H9 (cell line): ENCODE measurements at regions not wholly inside any gene's neighbourhood (a gene's known extent, or its start where the extent isn't known, plus 50 kb on each side); places are given as distances from the start of the nearest gene placed in this dataset.

ENCODE experiments used
- DNase-seq: peaks from one replicate; pipeline ENCODE4 v3.0.0-alpha.2; 2017
- H2AFZ ChIP-seq: one replicate; pipeline ENCODE4 v1.6.1; 2013; ENCODE audit warnings: mild to moderate bottlenecking, low read length, control low read depth, moderate library complexity
- H2AK5ac ChIP-seq: 2 replicates; pipeline ENCODE4 v1.6.1; 2013; ENCODE audit warnings: low read length, control low read depth, mixed read lengths; ENCODE audit not compliant: insufficient read length
- H2BK120ac ChIP-seq: one replicate; pipeline ENCODE4 v1.6.1; 2013; ENCODE audit warnings: low read depth, mild to moderate bottlenecking, low read length, control low read depth, inconsistent platforms; ENCODE audit not compliant: poor library complexity, severe bottlenecking
- H2BK12ac ChIP-seq: 2 replicates; pipeline ENCODE4 v1.6.1; 2013; ENCODE audit warnings: low read length, control low read depth, mixed read lengths, low read depth; ENCODE audit not compliant: insufficient read length
- H2BK15ac ChIP-seq: 2 replicates; pipeline ENCODE4 v1.6.1; 2013; ENCODE audit warnings: low read depth, low read length, control low read depth
- H2BK20ac ChIP-seq: one replicate; pipeline ENCODE4 v1.6.1; 2013; ENCODE audit warnings: low read depth, mild to moderate bottlenecking, low read length, control low read depth, inconsistent platforms; ENCODE audit not compliant: poor library complexity, severe bottlenecking
- H2BK5ac ChIP-seq: 2 replicates; pipeline ENCODE4 v1.6.1; 2013; ENCODE audit warnings: low read length, control low read depth, mixed read lengths; ENCODE audit not compliant: insufficient read length
- H3K14ac ChIP-seq: 2 replicates; pipeline ENCODE4 v1.6.1; 2013; ENCODE audit warnings: low read length, control low read depth; ENCODE audit not compliant: insufficient read depth
- H3K18ac ChIP-seq: 2 replicates; pipeline ENCODE4 v1.6.1; 2013; ENCODE audit warnings: low read depth, mild to moderate bottlenecking, mixed read lengths, low read length, control low read depth; ENCODE audit not compliant: insufficient read length
- H3K23ac ChIP-seq: 2 replicates; pipeline ENCODE4 v1.6.1; 2013; ENCODE audit warnings: low read length, control low read depth, mixed read lengths, low read depth; ENCODE audit not compliant: insufficient read length
- H3K23me2 ChIP-seq: 2 replicates; pipeline ENCODE4 v1.6.1; 2013; ENCODE audit warnings: low read depth, mild to moderate bottlenecking, mixed read lengths, low read length, control low read depth; ENCODE audit not compliant: insufficient read length, poor library complexity, severe bottlenecking
- H3K27ac ChIP-seq: 2 replicates; pipeline ENCODE4 v1.5.1; 2013; ENCODE audit warnings: low read length, control low read depth, mixed read lengths, low read depth; ENCODE audit not compliant: insufficient read length
- H3K27me3 ChIP-seq: 2 replicates; pipeline ENCODE4 v1.6.1; 2013; ENCODE audit warnings: low read length, control low read depth, inconsistent platforms; ENCODE audit not compliant: insufficient read depth
- H3K4ac ChIP-seq: 2 replicates; pipeline ENCODE4 v1.6.1; 2013; ENCODE audit warnings: low read depth, mild to moderate bottlenecking, control low read depth, inconsistent platforms, low read length, moderate library complexity
- H3K4me1 ChIP-seq: 2 replicates; pipeline ENCODE4 v1.6.1; 2013; ENCODE audit warnings: low read length, control low read depth, inconsistent platforms; ENCODE audit not compliant: insufficient read depth
- H3K4me2 ChIP-seq: 2 replicates; pipeline ENCODE4 v1.6.1; 2013; ENCODE audit warnings: low read length, control low read depth, mixed read lengths; ENCODE audit not compliant: insufficient read length, insufficient read depth
- H3K56ac ChIP-seq: 2 replicates; pipeline ENCODE4 v1.6.1; 2013; ENCODE audit warnings: low read depth, mild to moderate bottlenecking, mixed read lengths, low read length, control low read depth; ENCODE audit not compliant: insufficient read length
- H3K79me1 ChIP-seq: 2 replicates; pipeline ENCODE4 v1.6.1; 2013; ENCODE audit warnings: low read depth, mild to moderate bottlenecking, moderate library complexity, low read length, control low read depth, inconsistent platforms; ENCODE audit not compliant: insufficient read depth, poor library complexity, severe bottlenecking
- H3K79me2 ChIP-seq: 2 replicates; pipeline ENCODE4 v1.6.1; 2013; ENCODE audit warnings: low read length, control low read depth, inconsistent platforms; ENCODE audit not compliant: insufficient read depth
- H3K9ac ChIP-seq: 2 replicates; pipeline ENCODE4 v1.6.1; 2013; ENCODE audit warnings: low read length, control low read depth, mixed read lengths; ENCODE audit not compliant: insufficient read length; ENCODE audit errors: extremely low read depth
- H3K9me3 ChIP-seq: one replicate; pipeline ENCODE4 v1.6.1; 2013; ENCODE audit warnings: low read depth, low read length, inconsistent platforms; ENCODE audit not compliant: control insufficient read depth
- H3T11ph ChIP-seq: one replicate; pipeline ENCODE4 v1.6.1; 2013; ENCODE audit warnings: mild to moderate bottlenecking, low read length, control low read depth, inconsistent platforms
- H4K20me1 ChIP-seq: one replicate; pipeline ENCODE4 v1.6.1; 2013; ENCODE audit not compliant: control insufficient read depth, insufficient read length, insufficient read depth
- H4K5ac ChIP-seq: 2 replicates; pipeline ENCODE4 v1.6.1; 2013; ENCODE audit warnings: low read depth, mild to moderate bottlenecking, mixed read lengths, low read length, control low read depth; ENCODE audit not compliant: insufficient read length
- H4K8ac ChIP-seq: replicated peaks from 2 replicates; pipeline ENCODE4 v1.6.1; 2013; ENCODE audit warnings: low read length, control low read depth, mixed read lengths, low read depth; ENCODE audit not compliant: insufficient read length
- H4K91ac ChIP-seq: 2 replicates; pipeline ENCODE4 v1.6.1; 2013; ENCODE audit warnings: low read depth, mild to moderate bottlenecking, moderate library complexity, mixed read lengths, low read length, control low read depth; ENCODE audit not compliant: insufficient read length
- H3K27ac Mint-ChIP-seq, 3 experiments: 2 replicates in 2 of 3; 3 replicates in 1 of 3; pipeline ENCODE4 v1.8.0; 2020 to 2021; ENCODE audit warnings: mixed read lengths in 3 of 3, mild to moderate bottlenecking in 1 of 3, moderate library complexity in 1 of 3
- H3K27me3 Mint-ChIP-seq: 2 replicates; pipeline ENCODE4 v1.8.0; 2021; ENCODE audit warnings: low read depth, mild to moderate bottlenecking, moderate library complexity, mixed read lengths
- H3K36me3 Mint-ChIP-seq, 3 experiments: 2 replicates in 2 of 3; 3 replicates in 1 of 3; pipeline ENCODE4 v1.8.0; 2020 to 2021; ENCODE audit warnings: low read depth in 3 of 3, mixed read lengths in 3 of 3; ENCODE audit not compliant: insufficient read depth in 1 of 3
- H3K4me1 Mint-ChIP-seq, 2 experiments: 2 replicates each; pipeline ENCODE4 v1.8.0; 2020; ENCODE audit warnings: mixed read lengths in 2 of 2
- H3K4me3 Mint-ChIP-seq, 2 experiments: 2 replicates in 1 of 2; 3 replicates in 1 of 2; pipeline ENCODE4 v1.8.0; 2020 to 2021; ENCODE audit warnings: mild to moderate bottlenecking in 2 of 2, mixed read lengths in 2 of 2, moderate library complexity in 1 of 2
- H3K9me3 Mint-ChIP-seq, 2 experiments: 2 replicates in 1 of 2; 3 replicates in 1 of 2; pipeline ENCODE4 v1.8.0; 2020; ENCODE audit warnings: mild to moderate bottlenecking in 2 of 2, mixed read lengths in 2 of 2, moderate library complexity in 1 of 2
- WGBS: extraction: QIAGEN DNeasy Blood & Tissue Kit; methylation state at CpG from one replicate; pipeline ENCODE4 v1.1.7; 2013; ENCODE audit warnings: missing lambda C conversion rate, low lambda C conversion rate, mixed read lengths; ENCODE audit not compliant: insufficient read length; ENCODE audit errors: extremely low coverage; 5-methylcytosine and 5-hydroxymethylcytosine counted together
- TF ChIP-seq, protein P1 (sequence below): fragments of 200-600 bp; sonication (generic); conservative IDR thresholded peaks from 3 replicates; pipeline ENCODE4 v1.8.0; 2021; ENCODE audit warnings: antibody characterized with exemption, mild to moderate bottlenecking

GRCh38 chr13:91181892-91182291 is 165.6 kb upstream of the MIR17HG start:
- no peak overlapping the region for H3K56ac ChIP-seq
- H2AK5ac ChIP-seq = no peak overlapping the region
- no peak overlapping the region for H2BK15ac ChIP-seq
- no CpG with 5 or more reads among the region's 3 CpGs for WGBS
- H3K4me1 ChIP-seq = no peaks in the 10 kb centered on the region
- no peak for DNase-seq
- no peak overlapping the region for H2BK5ac ChIP-seq
- no peaks in the 10 kb centered on the region for H3K27me3 ChIP-seq
- H2BK120ac ChIP-seq = no peak overlapping the region
- H4K20me1 ChIP-seq = no peaks in the 10 kb centered on the region
- no peak overlapping the region for H3K4me2 ChIP-seq
- H3K36me3 Mint-ChIP-seq = no peaks in the 10 kb centered on the region
- H2BK20ac ChIP-seq = no peak overlapping the region
- no peak overlapping the region for H4K5ac ChIP-seq
- H3K18ac ChIP-seq = no peak overlapping the region
- H3K23ac ChIP-seq = no peak overlapping the region
- H2AFZ ChIP-seq = no peak overlapping the region
- H3K4me1 Mint-ChIP-seq = no peaks in the 10 kb centered on the region
- H3K9me3 ChIP-seq = no peaks in the 10 kb centered on the region
- no peak overlapping the region for H4K91ac ChIP-seq
- no peaks in the 10 kb centered on the region for H3K79me1 ChIP-seq
- H3K4me3 Mint-ChIP-seq = no peak overlapping the region
- H3K9me3 Mint-ChIP-seq = no peaks in the 10 kb centered on the region
- H4K8ac ChIP-seq = no peak overlapping the region
- no peak overlapping the region for H2BK12ac ChIP-seq
- no peak overlapping the region for H3K4ac ChIP-seq
- H3K27ac Mint-ChIP-seq = no peak overlapping the region; a peak in 1 of 7 replicates
- no peak overlapping the region for H3T11ph ChIP-seq
- TF ChIP-seq, protein P1, sequence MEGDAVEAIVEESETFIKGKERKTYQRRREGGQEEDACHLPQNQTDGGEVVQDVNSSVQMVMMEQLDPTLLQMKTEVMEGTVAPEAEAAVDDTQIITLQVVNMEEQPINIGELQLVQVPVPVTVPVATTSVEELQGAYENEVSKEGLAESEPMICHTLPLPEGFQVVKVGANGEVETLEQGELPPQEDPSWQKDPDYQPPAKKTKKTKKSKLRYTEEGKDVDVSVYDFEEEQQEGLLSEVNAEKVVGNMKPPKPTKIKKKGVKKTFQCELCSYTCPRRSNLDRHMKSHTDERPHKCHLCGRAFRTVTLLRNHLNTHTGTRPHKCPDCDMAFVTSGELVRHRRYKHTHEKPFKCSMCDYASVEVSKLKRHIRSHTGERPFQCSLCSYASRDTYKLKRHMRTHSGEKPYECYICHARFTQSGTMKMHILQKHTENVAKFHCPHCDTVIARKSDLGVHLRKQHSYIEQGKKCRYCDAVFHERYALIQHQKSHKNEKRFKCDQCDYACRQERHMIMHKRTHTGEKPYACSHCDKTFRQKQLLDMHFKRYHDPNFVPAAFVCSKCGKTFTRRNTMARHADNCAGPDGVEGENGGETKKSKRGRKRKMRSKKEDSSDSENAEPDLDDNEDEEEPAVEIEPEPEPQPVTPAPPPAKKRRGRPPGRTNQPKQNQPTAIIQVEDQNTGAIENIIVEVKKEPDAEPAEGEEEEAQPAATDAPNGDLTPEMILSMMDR = no peak
- no peaks in the 10 kb centered on the region for H3K79me2 ChIP-seq
- H3K9ac ChIP-seq = no peak overlapping the region
- no peak overlapping the region for H3K14ac ChIP-seq
- no peaks in the 10 kb centered on the region for H3K23me2 ChIP-seq
- H3K27ac ChIP-seq = no peak overlapping the region
- peaks cover 4% of the 10 kb centered on the region for H3K27me3 Mint-ChIP-seq
